Uterus (tissue), 2 donors: ENCODE measurements at regions not wholly inside any gene's neighbourhood (a gene's known extent, or its start where the extent isn't known, plus 50 kb on each side); places are given as distances from the start of the nearest gene placed in this dataset.

Experiments used
- POLR2A ChIP-seq, 2 donors: fragments of 450-650 bp; IDR thresholded peaks; one replicate each; pipeline ENCODE4 v1.6.1; 2016; ENCODE audit warnings: antibody characterized with exemption in 2 of 2, mild to moderate bottlenecking in 1 of 2, moderate library complexity in 1 of 2
- TF ChIP-seq, protein P1 (sequence below), 4 experiments: fragments of 200-600 bp in 2 of 4; fragments of 450-650 bp in 2 of 4; sonication (generic) in 2 of 4; IDR thresholded peaks; one replicate each; pipeline ENCODE4 v1.5.1; 2016 to 2019; ENCODE audit warnings: antibody characterized with exemption in 4 of 4, mild to moderate bottlenecking in 2 of 4, moderate library complexity in 1 of 4

GRCh38 chr10:23610626-23611307 is 171.9 kb downstream of the OTUD1 start:
- TF ChIP-seq, protein P1, sequence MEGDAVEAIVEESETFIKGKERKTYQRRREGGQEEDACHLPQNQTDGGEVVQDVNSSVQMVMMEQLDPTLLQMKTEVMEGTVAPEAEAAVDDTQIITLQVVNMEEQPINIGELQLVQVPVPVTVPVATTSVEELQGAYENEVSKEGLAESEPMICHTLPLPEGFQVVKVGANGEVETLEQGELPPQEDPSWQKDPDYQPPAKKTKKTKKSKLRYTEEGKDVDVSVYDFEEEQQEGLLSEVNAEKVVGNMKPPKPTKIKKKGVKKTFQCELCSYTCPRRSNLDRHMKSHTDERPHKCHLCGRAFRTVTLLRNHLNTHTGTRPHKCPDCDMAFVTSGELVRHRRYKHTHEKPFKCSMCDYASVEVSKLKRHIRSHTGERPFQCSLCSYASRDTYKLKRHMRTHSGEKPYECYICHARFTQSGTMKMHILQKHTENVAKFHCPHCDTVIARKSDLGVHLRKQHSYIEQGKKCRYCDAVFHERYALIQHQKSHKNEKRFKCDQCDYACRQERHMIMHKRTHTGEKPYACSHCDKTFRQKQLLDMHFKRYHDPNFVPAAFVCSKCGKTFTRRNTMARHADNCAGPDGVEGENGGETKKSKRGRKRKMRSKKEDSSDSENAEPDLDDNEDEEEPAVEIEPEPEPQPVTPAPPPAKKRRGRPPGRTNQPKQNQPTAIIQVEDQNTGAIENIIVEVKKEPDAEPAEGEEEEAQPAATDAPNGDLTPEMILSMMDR (IDR thresholded peaks at IDR 0.05), result no peak
- TF ChIP-seq POLR2A (IDR thresholded peaks at IDR 0.05), result no peak
